Mammary epithelial cell (primary cell): ENCODE measurements at regions not wholly inside any gene's neighbourhood (a gene's known extent, or its start where the extent isn't known, plus 50 kb on each side); places are given as distances from the start of the nearest gene placed in this dataset.

Experiments
- CTCF ChIP-seq, 2 donors: IDR thresholded peaks in 1 of 2; conservative IDR thresholded peaks in 1 of 2; 2 replicates each; pipeline ENCODE4 v1.5.1; 2011 to 2012; ENCODE audit warnings: inconsistent platforms in 2 of 2, low read length in 2 of 2, mild to moderate bottlenecking in 2 of 2, control low read depth in 1 of 2, low read depth in 1 of 2; ENCODE audit not compliant: insufficient read depth in 1 of 2; ENCODE audit errors: extremely low read depth in 1 of 2
- EZH2 ChIP-seq: IDR thresholded peaks from 2 replicates; pipeline ENCODE4 v1.6.1; 2012; ENCODE audit warnings: low read length, inconsistent platforms, borderline replicate concordance

- no peak for TF ChIP-seq CTCF (conservative IDR thresholded peaks at IDR 0.05 in 1 of 2, IDR thresholded peaks at IDR 0.05 in 1 of 2; ENCODE audit: extremely low read depth in 1 of 2, insufficient read depth in 1 of 2, low read depth in 1 of 2, low read length in 2 of 2)
- TF ChIP-seq EZH2, result no peak
These were observed 526.8 kb downstream of the XIRP2 start for GRCh38 chr2:167415068-167415467.
